ENCODE measurements at regions not wholly inside any gene's neighbourhood (a gene's known extent, or its start where the extent isn't known, plus 50 kb on each side); places are given as distances from the start of the nearest gene placed in this dataset.

DNA sequence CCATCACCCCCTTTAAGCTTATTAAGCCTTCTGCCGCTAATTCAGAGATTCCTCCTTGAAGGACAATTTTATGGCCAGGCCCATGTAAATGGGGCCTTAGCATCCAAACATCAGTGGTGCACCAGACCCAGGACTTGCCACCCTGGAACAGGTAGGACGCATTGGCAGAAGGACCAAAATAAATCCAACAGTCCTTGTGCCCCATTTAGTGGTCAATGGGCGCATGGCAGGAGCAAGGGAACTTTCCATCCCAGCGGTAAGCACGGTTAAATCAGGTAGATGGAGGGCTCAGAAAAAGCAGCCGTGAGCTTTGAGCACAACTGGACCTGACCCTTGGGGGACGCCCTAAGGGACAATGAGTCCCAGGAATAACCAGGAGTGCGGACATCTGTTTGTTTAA is 540.8 kb upstream of the ROBO1 start:
- TF ChIP-seq POLR2A (IDR thresholded peaks at IDR 0.05) (no peak), POLR2AphosphoS5 (IDR thresholded peaks at IDR 0.05) (no peak)

Measured in suprapubic skin (tissue), 4 donors.